ENCODE measurements at regions not wholly inside any gene's neighbourhood (a gene's known extent, or its start where the extent isn't known, plus 50 kb on each side); places are given as distances from the start of the nearest gene placed in this dataset.
A peak's percentile ranks its signal among the peaks of the same experiment; 100 is the strongest.

- DNase-seq, result no peak
These were observed 277.8 kb downstream of the POU4F1 start for GRCh38 chr13:78325585-78325984.

DNA sequence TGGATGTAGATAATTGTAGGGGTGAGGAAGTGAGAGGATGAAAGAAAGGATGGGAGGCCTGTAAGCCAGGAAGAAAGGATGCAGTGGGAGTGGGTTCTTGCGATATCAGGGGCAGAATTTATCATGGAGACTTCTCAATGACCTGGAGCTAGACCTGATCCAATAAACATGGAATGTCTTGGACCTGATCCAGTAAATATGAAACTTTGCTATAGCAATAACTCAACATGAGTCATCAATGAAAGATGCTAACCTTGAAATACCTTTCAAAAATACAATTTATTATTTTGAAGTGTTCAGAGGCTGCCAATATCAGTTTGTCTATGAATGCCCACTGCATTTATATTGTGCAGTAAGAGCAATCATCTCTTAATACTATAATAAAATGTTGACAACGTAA, 279.5 kb downstream of the POU4F1 start:
- DNase-seq, result no peak

DNA sequence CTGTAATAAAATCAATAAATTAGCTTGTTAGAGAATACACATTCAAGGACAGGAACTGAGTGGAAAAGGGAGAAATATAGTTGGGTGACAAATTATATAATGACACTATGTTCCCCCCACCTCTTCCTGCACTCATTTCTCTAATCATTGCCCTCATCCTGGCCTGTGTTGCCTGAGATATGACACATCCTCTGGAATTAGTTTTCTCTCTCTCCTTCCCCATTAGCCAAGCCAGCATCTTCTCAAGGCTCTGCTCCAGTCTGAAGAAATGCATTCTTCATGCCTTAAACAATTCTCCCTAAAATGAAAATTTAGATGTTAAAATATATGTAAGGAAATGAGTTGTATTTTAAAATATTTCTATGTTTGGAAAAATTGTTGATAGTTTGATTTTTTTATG, 280.3 kb downstream of the POU4F1 start:
- DNase-seq, result no peak

DNA sequence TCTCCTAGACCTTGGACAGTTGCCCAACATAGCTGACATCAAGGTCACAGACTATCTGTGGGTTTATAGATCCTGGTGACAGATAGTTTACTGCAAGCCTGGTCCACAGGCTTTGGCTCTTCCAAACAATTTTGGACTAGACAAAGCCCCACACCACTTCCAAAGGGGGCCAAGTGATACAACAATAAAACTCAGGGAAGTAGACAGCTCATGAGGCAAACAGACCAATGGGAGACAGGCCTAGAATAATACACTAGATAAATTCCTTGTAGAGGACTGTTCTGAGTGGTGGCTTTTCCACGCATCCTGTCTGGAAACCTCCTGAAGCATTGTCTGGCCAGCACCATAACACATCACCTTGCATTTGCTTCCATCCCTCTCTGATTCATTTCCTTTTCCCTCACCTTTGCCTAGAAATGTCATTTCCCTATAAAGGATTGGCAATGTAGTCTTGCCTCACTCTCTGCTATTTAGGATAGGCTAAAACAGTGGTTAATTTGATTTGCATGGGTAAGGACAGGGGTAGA, 284.2 kb downstream of the POU4F1 start:
- no peak for DNase-seq

- no peak for DNase-seq
These were observed 286.3 kb downstream of the POU4F1 start for GRCh38 chr13:78317030-78317429.

- DNase-seq, result no peak
These were observed 293.7 kb downstream of the POU4F1 start for GRCh38 chr13:78309497-78310180.

DNA sequence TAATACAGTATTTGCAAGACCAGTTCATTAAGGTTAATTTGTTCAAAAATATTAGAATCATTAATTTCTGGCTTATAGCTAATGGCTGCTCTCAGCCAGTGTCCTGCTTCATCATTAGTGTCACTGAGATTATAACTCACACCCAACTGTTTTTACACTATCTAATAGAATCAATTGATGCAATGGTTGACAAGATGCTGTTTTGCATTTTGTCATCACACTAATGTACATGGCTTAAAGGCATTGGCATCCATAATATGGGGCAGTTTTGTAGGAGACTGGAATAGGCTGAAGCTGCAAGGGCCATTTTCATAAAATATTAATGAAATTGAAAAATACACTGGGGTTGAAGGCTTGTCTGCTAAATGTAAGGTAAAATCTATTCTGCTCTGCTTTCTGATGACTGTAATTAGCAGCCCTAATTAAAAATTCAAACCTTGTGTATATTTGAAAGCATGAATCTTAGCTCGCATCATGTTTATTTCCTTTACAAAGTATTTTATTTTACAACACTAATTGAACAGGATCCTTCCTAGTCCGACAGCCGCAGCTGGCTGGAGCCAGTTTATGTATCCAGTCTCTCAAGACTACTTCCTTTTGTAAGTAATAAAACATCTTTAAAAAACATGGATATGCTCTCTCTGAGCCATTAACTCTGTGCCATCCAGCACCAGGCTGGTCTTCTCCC, 296.7 kb downstream of the POU4F1 start:
- DNase-seq, result no peak

DNA sequence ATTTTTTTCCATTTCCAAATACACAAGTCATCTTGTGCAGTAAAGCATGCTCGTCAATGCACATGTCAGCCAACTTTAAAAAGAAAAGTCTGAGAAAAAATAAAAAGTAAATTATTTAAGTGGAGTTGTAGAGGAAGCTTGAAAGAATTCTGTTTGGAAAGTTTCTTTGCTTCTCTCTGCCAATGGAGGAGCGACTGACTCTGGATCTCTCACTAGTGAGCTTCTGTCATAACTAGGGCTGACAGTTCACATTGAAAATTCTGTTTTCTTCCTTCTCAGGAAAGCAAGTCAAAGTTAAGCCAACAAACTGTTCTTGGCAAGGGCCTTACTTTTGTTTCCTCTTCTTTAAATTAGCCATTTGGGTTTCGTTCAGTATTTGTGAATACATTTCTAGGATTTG, 298.2 kb downstream of the POU4F1 start:
- DNase-seq, result no peak

GRCh38 chr13:78299832-78300623, 303.3 kb downstream of the POU4F1 start:
- DNase-seq, result no peak

GRCh38 chr13:78298657-78299056, 304.7 kb downstream of the POU4F1 start:
- DNase-seq, result no peak

GRCh38 chr13:78286748-78287147, 316.6 kb downstream of the POU4F1 start:
- DNase-seq, result no peak

DNA sequence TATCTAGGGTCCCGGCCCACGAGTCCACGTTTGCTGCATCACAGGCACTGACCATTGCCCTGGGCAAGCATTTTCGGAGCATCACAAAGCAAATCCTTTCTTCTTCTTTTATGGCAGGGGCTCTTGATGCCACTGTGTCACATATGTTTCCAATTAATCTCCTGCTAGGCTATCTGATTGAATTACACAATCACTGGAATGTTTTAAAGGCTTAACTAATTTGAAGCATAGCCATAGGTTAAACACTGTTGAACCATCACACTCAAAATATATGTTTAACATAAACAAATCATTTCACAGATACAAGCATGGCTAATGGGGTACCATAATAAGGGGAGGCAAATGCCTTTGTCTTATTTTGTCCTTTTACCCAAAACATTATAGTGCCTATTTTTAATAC, 338.3 kb downstream of the POU4F1 start:
- no peak for DNase-seq

GRCh38 chr13:78258304-78258703, 339.7 kb upstream of the EDNRB start:
- no peak for DNase-seq

DNA sequence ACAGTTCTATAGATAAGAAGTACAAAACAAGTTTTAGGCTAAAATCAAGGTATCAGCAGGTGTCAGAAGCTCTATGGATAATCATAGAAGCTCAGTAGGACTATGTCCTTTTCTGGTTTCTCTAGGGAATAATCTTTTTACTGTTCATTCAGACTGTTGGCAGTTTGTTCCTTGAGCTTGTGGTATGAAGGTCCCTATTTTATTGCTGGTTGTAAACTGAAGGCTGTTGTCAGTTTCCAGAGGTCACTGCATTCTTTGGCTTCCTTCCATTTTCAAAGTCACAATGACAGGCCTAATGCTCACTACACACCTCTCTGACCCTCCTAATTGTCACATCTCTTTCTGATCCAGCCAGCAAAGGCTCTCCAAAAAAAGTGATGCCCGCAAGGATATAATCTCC, 337.9 kb upstream of the EDNRB start:
- no peak for DNase-seq

GRCh38 chr13:78254113-78254512, 335.5 kb upstream of the EDNRB start:
- no peak for DNase-seq

DNA sequence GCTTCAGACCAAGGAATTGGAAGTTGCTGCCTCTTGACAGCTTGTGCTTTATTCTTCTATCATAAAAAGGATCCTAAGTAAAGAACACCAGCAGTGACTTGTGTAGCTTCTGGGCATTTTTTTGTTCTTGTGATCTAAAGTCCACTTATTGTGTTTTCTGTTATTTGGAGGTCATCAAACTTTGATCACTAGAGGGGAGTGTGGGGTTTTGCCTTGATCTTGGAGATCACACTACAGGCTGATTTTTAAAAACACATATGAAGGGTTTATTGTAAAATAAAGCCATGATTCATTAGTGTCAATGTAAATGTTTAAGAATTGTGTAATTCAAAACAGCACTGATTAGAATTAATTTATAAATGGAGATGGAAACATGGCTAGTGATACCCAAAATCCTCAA, 328.7 kb upstream of the EDNRB start:
- no peak for DNase-seq

DNA sequence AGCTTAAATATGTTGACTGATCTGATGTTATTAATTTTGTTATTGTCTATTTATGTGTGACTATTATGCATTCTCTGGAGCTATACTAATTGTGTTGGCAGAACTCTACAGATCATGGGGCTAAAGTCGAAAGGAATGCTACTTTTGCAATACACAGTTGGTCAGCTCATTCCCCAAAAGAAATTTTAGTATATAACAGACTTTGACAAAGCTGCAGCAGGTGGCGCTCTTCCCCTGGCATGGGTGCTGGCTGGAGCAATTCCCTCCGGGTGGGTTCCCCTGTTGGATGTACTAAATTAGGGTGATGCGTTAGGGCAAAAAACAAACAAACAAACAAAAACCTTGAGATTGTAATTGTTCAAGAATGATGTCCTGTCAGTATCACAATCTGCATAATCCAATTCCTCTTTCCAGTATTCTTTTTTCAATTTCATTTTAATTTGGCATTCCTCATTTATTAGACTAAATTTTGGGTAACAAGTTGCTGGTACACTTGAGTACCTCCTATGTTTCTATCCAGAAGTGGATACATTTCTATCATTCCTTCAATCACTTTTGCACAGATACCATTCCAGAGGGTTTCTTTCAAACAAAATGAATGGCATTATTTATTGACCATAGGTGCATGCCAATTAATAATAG, 322.8 kb upstream of the EDNRB start:
- DNase-seq, result peak; percentile 7

DNA sequence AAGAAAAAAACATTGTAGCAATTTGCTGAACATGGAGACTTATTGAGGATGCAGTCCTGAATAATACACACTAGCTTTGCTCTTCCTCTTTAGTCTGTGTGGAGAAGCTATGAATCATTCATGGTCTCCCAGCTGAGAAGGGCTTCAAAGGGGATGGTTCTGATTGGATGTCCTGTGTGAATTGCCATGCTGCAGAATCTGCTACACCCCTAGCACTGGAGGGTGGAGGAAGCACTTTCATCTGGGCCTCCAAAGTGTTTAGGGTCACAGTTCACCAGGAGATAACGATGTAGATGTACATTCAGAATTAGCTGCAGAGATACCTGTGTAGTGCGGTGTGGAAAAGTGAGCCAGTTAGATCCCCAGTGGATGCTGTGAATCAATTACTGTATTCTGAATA, 321.1 kb upstream of the EDNRB start:
- no peak for DNase-seq

DNA sequence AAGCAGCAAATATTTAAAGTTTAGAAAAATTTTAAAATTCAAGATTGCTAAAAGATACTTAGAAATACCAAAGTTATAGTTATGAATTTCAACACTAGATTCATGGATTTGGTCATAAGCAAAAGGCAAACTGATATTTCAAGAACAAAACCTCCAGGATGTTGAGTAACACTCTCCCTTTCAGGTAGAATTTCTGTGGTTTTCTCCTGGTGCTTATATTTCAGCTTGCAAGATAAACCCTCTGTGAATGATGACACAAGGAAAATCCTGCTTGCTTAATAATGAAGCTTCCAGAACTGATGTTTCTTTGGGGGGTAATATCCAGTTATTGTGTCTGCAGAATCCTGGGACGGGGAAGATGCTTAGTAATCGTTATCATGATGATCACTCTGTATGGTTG, 320.3 kb upstream of the EDNRB start:
- no peak for DNase-seq

DNA sequence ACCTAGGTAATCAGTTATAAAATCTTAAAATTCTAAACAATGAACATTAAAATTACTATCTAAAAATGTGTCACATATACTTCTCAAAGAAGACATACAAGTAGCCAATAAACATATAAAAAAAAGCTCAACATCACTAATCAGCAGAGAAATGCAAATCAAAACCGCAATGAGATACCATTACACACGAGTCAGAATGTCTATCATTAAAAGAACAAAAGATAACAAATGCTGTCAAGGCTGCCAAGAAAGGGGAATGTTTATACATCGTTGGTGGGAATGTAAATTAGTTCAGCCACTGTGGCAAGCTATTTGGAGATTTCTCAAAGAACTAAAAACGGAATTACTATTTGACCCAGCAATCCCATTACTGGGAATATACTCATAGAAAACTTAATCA, 310.3 kb upstream of the EDNRB start:
- DNase-seq, result no peak

- DNase-seq, result no peak
These were observed 309.6 kb upstream of the EDNRB start for GRCh38 chr13:78228211-78228610.

DNA sequence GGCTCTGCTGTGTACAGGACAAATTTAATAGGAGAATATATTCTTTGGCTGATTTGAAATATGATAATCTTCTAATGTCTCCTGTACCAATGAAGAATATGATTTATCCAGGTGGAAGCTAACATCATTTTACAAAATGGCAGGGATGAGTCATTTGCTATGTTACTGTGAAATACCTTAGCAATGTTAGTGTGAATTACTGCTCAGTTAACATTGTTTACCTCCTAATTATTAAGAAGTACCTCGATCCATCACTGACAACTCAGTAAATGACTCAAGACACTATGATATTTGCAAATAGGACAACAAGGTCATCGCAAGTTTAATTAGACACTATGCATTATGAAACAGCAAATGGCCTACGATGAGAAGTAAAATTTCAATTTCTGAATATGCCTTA, 309.1 kb upstream of the EDNRB start:
- DNase-seq, result no peak

DNA sequence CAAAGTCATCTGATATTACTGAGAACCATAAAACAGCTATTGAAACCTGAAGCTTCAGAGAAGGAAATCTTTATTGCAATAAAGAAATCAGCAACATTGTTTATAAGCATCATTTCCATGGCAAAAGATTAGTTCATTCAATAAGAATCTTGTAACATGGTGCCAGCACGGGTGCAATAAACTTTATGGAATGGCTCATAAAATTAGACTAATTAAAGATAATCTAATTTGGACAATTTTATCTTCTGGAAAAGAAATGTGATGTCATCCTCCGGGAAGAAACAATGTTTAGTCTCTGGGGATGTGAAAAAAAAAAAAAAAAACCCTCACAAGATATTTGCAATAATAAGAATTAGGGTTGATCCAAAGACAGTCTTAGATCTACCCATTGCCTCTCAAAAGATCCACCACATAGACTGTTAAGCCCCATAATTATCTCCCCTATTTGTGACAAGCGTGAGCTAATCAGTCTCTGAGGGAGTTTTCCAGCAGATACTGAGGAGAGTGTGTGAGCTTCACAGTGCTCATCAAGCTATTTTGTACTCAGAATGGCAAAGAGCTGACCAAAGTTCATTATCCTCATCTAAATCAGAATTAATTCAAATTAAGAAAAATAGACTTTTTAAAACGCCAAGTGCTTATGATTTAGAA, 297.0 kb upstream of the EDNRB start:
- no peak for DNase-seq
